NCI-H2227 (cell line): ENCODE measurements at regions not wholly inside any gene's neighbourhood (a gene's known extent, or its start where the extent isn't known, plus 50 kb on each side); places are given as distances from the start of the nearest gene placed in this dataset.
"Not testable (repeated sequence)": the region's sequence is repeated elsewhere in the genome, so short reads cannot be mapped to it uniquely, and the experiment has no call there.

Experiments used
- DNase-seq: peaks from one replicate; lab custom pipeline; 2025; ENCODE audit not compliant: unreplicated experiment; lab: John Stamatoyannopoulos, UW

GRCh38 chr17:83156408-83156807 is 77.0 kb downstream of the METRNL start:
- DNase-seq, result no peak

- DNase-seq, result no peak
Observed at GRCh38 chr17:83159204-83160049, 80.0 kb downstream of the METRNL start.

GRCh38 chr17:83160443-83161297 is 81.3 kb downstream of the METRNL start:
- no peak for DNase-seq

- DNase-seq, result no peak
Observed at GRCh38 chr17:83161298-83162034, 82.1 kb downstream of the METRNL start.

- DNase-seq, result no peak
Observed at GRCh38 chr17:83162035-83162745, 82.8 kb downstream of the METRNL start.

- no peak for DNase-seq
Observed at GRCh38 chr17:83164490-83164889, 85.1 kb downstream of the METRNL start.

- DNase-seq, result no peak
Observed at GRCh38 chr17:83170571-83171260, 91.3 kb downstream of the METRNL start.

GRCh38 chr17:83171661-83172060 is 92.3 kb downstream of the METRNL start:
- DNase-seq, result no peak

GRCh38 chr17:83172099-83172498 is 92.7 kb downstream of the METRNL start:
- not testable (repeated sequence) for DNase-seq

GRCh38 chr17:83172646-83173045 is 93.2 kb downstream of the METRNL start:
- not testable (repeated sequence) for DNase-seq

GRCh38 chr17:83173180-83173913 is 93.9 kb downstream of the METRNL start:
- not testable (repeated sequence) for DNase-seq

GRCh38 chr17:83173914-83174361 is 94.5 kb downstream of the METRNL start:
- DNase-seq, result no peak

GRCh38 chr17:83174362-83175118 is 95.1 kb downstream of the METRNL start:
- no peak for DNase-seq

- no peak for DNase-seq
Observed at GRCh38 chr17:83175119-83175821, 95.9 kb downstream of the METRNL start.

- no peak for DNase-seq
Observed at GRCh38 chr17:83175822-83176622, 96.6 kb downstream of the METRNL start.

GRCh38 chr17:83176623-83177583 is 97.5 kb downstream of the METRNL start:
- no peak for DNase-seq
